Ovary (tissue), 3 donors: ENCODE measurements at regions not wholly inside any gene's neighbourhood (a gene's known extent, or its start where the extent isn't known, plus 50 kb on each side); places are given as distances from the start of the nearest gene placed in this dataset.

Experiments
- EP300 ChIP-seq: sonication (generic); formaldehyde crosslinking; IDR thresholded peaks from one replicate; pipeline ENCODE4 v1.6.1; 2017; ENCODE audit warnings: antibody characterized with exemption
- POLR2A ChIP-seq: fragments of 450-650 bp; IDR thresholded peaks from one replicate; pipeline ENCODE4 v1.6.1; 2017; ENCODE audit warnings: antibody characterized with exemption, mild to moderate bottlenecking, moderate library complexity
- TF ChIP-seq, protein P1 (sequence below), 3 donors: fragments of 450-650 bp in 2 of 3; fragments of 200-600 bp in 1 of 3; IDR thresholded peaks; one replicate each; pipeline versions ENCODE4 v1.5.1 to v1.8.0; 2016 to 2022; ENCODE audit warnings: antibody characterized with exemption in 3 of 3, mild to moderate bottlenecking in 1 of 3
- donor health status: DM: no; HTN: no; CAD: no.

GRCh38 chr2:15705839-15706386 is 114.2 kb downstream of the DDX1 start:
- TF ChIP-seq, protein P1, sequence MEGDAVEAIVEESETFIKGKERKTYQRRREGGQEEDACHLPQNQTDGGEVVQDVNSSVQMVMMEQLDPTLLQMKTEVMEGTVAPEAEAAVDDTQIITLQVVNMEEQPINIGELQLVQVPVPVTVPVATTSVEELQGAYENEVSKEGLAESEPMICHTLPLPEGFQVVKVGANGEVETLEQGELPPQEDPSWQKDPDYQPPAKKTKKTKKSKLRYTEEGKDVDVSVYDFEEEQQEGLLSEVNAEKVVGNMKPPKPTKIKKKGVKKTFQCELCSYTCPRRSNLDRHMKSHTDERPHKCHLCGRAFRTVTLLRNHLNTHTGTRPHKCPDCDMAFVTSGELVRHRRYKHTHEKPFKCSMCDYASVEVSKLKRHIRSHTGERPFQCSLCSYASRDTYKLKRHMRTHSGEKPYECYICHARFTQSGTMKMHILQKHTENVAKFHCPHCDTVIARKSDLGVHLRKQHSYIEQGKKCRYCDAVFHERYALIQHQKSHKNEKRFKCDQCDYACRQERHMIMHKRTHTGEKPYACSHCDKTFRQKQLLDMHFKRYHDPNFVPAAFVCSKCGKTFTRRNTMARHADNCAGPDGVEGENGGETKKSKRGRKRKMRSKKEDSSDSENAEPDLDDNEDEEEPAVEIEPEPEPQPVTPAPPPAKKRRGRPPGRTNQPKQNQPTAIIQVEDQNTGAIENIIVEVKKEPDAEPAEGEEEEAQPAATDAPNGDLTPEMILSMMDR (IDR thresholded peaks at IDR 0.05): no peak
- no peak for TF ChIP-seq EP300
- no peak for TF ChIP-seq POLR2A
